Vagina (tissue), 2 donors: ENCODE measurements at regions not wholly inside any gene's neighbourhood (a gene's known extent, or its start where the extent isn't known, plus 50 kb on each side); places are given as distances from the start of the nearest gene placed in this dataset.

Source experiments
- CTCF ChIP-seq, 3 experiments: fragments of 450-650 bp in 2 of 3; fragments of 200-600 bp in 1 of 3; sonication (generic) in 1 of 3; IDR thresholded peaks; one replicate each; pipeline ENCODE4 v1.5.1; 2017 to 2019; ENCODE audit warnings: antibody characterized with exemption in 3 of 3, mild to moderate bottlenecking in 2 of 3, moderate library complexity in 2 of 3
- POLR2A ChIP-seq, 2 donors: fragments of 450-650 bp; IDR thresholded peaks; one replicate each; pipeline ENCODE4 v1.6.1; 2017; ENCODE audit warnings: antibody characterized with exemption in 2 of 2, mild to moderate bottlenecking in 2 of 2, moderate library complexity in 2 of 2

GRCh38 chr4:3830774-3831528, 64.8 kb downstream of the ADRA2C start:
- no peak for TF ChIP-seq POLR2A (IDR thresholded peaks at IDR 0.05)
- no peak for TF ChIP-seq CTCF (IDR thresholded peaks at IDR 0.05)
